NB4 (cell line): ENCODE measurements at regions not wholly inside any gene's neighbourhood (a gene's known extent, or its start where the extent isn't known, plus 50 kb on each side); places are given as distances from the start of the nearest gene placed in this dataset.
"Not testable (repeated sequence)": the region's sequence is repeated elsewhere in the genome, so short reads cannot be mapped to it uniquely, and the experiment has no call there.

Source experiments
- DNase-seq: peaks from one replicate; pipeline ENCODE4 v3.0.0; 2010; ENCODE audit warnings: low read depth
- H3K4me3 ChIP-seq: one replicate; pipeline ENCODE4 v1.5.1; 2011; ENCODE audit warnings: mild to moderate bottlenecking, low read depth, low read length, moderate library complexity
- CTCF ChIP-seq: IDR thresholded peaks from one replicate; pipeline ENCODE4 v1.5.1; 2012; ENCODE audit warnings: low read depth, low read length
- MAX ChIP-seq: IDR thresholded peaks from 2 replicates; pipeline ENCODE4 v1.6.1; 2011; ENCODE audit warnings: low read depth, low read length
- MYC ChIP-seq: IDR thresholded peaks from 2 replicates; pipeline ENCODE4 v1.6.1; 2011; ENCODE audit warnings: low read depth, low read length
- POLR2A ChIP-seq: IDR thresholded peaks from 2 replicates; pipeline ENCODE4 v1.6.1; 2011; ENCODE audit warnings: mild to moderate bottlenecking; ENCODE audit not compliant: insufficient read length; ENCODE audit errors: extremely low read depth

DNA sequence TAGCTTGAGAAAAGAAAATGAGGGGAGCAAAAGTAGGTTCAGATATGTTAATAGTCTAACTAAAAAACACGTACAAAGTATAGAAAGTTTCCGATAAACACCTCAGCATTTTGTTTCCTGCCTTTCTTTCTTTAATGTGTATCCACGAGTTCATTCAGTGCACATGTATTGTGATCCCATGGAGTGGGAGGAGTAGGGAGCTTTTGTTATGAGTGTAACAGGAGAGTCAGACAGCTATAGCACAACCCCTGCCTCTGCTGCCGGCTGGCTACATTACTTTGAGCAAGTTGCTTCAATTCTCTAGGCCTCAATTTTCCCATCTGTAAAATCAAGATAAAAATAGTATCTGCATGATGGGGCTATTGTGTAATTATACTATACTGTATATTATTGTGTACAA is 249.2 kb upstream of the FIGN start:
- TF ChIP-seq MYC, result no peak
- TF ChIP-seq MAX, result no peak
- TF ChIP-seq CTCF, result no peak
- no peak for TF ChIP-seq POLR2A
- no peak for DNase-seq
- no peak overlapping the region for H3K4me3 ChIP-seq

DNA sequence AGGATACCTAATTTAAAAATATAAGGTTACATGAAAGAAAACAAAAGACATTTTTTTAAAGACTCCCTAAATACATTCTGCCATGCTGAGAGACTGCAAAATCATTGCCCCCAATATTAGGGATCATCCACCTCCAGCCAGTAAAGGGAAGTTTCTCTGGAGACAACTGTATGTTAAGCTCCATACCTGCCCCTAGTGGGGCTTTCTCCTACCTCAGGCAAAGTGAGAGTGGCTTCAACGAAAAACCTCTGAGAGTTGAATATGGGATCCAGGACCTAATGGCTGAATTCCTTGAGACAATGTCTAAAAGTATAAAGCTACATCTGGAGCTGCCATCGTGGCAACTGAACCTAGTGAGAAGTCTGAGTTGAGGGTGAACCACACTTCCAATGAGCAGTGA is 248.1 kb upstream of the FIGN start:
- TF ChIP-seq POLR2A (no peak), MAX (no peak), CTCF (no peak), MYC (no peak)
- no peak overlapping the region for H3K4me3 ChIP-seq
- no peak for DNase-seq

DNA sequence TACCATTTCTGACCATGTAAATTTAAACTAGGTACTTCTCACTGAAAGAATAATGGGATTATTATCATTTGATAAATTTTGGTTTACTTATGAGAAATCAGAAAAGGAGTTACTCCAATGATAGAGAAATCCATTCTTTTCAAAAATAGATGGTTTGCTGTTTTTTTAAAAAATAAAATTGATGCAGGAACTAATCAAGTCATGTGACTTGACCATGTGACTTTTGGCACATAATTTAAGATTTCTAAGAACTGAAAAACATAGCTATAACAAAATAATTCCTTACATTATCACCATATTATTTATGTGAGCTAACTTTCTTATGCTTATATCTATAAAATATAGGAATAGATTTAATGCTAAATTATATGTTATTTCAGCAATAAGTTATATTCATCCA is 247.1 kb upstream of the FIGN start:
- no peak overlapping the region for H3K4me3 ChIP-seq
- TF ChIP-seq MYC (no peak), MAX (no peak)
- DNase-seq, result no peak

DNA sequence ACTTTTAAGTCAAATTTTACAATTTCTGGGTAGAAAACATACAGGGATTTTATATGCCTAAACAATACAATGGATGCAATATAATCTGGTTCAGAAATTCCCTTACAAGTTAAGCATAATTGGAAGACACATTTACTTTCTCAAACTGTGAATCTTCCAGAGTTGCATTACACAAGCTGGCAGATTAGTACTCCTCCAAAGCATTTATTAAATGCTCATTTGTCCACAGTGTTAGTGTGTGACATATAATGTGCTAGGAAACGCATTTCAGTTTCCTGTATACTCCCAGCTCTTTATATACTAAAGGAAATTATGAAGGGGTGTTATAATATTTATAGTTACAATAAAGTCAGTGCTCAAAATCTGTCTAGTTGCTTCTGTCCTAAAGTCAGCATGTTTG is 239.0 kb upstream of the FIGN start:
- TF ChIP-seq MAX, result no peak
- TF ChIP-seq MYC, result no peak
- TF ChIP-seq CTCF, result no peak
- no peak for TF ChIP-seq POLR2A
- DNase-seq, result no peak
- no peak overlapping the region for H3K4me3 ChIP-seq

DNA sequence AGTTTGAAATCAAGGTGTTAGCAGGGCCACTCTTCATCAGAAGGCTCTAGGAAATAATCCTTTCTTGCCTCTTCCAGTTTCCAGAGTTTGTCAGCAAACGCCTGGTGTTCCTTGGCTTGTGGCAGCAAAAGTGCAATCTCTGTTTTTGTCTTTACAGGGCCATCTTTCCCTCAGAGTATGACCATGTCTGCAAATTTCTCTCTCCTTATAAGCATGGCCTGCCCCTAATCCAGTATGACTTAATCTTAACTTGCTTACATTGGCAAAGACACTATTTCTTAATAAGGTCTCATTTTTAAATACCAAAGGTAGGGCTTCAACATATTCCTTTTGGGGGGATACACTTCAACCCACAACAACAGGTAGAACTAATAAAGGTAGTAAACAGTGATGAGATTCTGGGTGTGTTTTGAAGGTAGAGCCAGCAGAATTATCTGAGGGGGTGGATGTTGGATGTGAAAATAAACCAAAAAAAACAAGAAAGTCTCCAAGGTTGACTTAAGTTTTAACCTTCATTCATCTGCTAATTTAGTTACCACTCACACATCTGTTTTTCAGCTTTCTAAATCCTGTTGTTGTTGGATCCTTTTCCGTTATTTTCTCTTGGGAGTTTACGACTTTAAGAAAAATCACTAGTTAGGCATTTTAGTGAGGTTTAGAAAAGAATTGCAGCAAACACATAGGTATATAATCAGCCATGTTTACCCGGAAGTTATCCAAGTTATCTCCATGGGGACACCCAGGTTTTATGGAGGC is 234.4 kb upstream of the FIGN start:
- TF ChIP-seq POLR2A, result no peak
- TF ChIP-seq MAX, result no peak
- no peak for TF ChIP-seq MYC
- no peak for TF ChIP-seq CTCF
- no peak overlapping the region for H3K4me3 ChIP-seq
- no peak for DNase-seq

DNA sequence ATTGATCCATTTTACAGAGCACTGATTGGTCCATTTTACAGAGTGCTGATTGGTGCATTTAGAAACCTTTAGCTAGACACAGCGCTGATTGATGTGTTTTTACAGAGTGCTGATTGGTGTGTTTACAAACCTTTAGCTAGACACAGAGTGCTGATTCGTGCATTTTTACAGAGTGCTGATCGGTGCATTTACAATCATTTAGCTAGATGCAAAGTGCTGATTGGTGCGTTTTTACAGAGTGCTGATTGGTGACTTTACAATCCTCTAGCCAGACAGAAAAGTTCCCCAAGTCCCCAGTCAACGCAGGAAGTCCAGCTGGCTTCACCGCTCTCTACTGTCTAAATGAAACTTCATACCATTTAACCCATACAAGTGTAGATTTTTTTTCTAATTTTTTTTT is 228.5 kb upstream of the FIGN start:
- DNase-seq, H3K4me3 ChIP-seq: not testable (repeated sequence)

DNA sequence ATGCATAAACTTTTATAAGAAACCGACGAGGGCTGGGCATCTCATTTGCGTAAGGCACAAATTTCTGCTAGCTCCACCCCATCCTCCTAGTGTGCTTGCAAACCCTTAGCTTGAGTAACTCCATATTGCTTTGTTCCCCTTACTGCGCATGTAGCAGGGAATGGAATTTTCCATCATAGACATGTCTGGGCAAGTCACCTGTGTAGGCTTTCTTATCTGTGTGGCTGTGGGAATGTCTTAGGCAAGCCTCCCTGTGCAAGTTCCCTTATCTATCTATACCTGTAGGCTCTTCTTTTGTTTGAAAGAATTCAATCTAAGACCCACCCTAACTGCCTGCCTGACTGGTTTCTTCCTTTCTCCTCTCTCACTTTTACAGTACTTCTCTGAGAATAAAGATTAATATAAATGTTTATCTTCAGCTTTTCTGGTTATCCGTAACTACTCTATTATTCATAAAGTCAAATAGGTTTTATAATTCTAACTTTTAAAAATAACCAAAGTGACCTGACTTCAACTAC is 217.6 kb upstream of the FIGN start:
- TF ChIP-seq MAX, result no peak
- TF ChIP-seq POLR2A, result no peak
- no peak for TF ChIP-seq MYC
- no peak for TF ChIP-seq CTCF
- no peak overlapping the region for H3K4me3 ChIP-seq
- no peak for DNase-seq
